HAP-1 (cell line): ENCODE measurements at regions not wholly inside any gene's neighbourhood (a gene's known extent, or its start where the extent isn't known, plus 50 kb on each side); places are given as distances from the start of the nearest gene placed in this dataset.

Source experiments
- DNase-seq, 2 experiments: peaks; one replicate each; pipeline ENCODE4 v3.0.0-alpha.2; 2016 to 2020; ENCODE audit warnings: low spot score in 2 of 2
- H3K27me3 ChIP-seq: fragments of 250-450 bp; sonication (Bioruptor Pico); 2 replicates; pipeline ENCODE4 v1.5.1; 2020; ENCODE audit warnings: low read depth, mild to moderate bottlenecking, moderate library complexity
- H3K36me3 ChIP-seq: fragments of 250-450 bp; sonication (Bioruptor Pico); replicated peaks from 2 replicates; pipeline ENCODE4 v1.5.1; 2020; ENCODE audit warnings: mild to moderate bottlenecking
- H3K4me1 ChIP-seq: fragments of 250-450 bp; sonication (Bioruptor Pico); 2 replicates; pipeline ENCODE4 v1.5.1; 2020; ENCODE audit warnings: mild to moderate bottlenecking
- H3K4me3 ChIP-seq: fragments of 250-450 bp; sonication (Bioruptor Pico); 2 replicates; pipeline ENCODE4 v1.5.1; 2020; ENCODE audit warnings: mild to moderate bottlenecking, moderate library complexity
- H3K9me3 ChIP-seq: fragments of 250-450 bp; sonication (Bioruptor Pico); 2 replicates; pipeline ENCODE4 v1.5.1; 2020; ENCODE audit warnings: mild to moderate bottlenecking, moderate library complexity
- in situ Hi-C: fragments of 300-500 bp; cut with MboI; formaldehyde crosslinking; loops from 3 replicates; pipeline ENCODE4 v1.14.3; 2020; ENCODE audit warnings: low sequenced_read_pairs, inconsistent platforms, mixed read lengths

GRCh38 chr7:131000389-131000788, 266.4 kb upstream of the KLF14 start:
- Histone ChIP-seq H3K4me1 (no peaks in the 10 kb centered on the region), H3K4me3 (no peak overlapping the region), H3K27me3 (no peaks in the 10 kb centered on the region), H3K9me3 (no peaks in the 10 kb centered on the region), H3K36me3 (no peaks in the 10 kb centered on the region)
- in situ Hi-C loops, result no loop called here
- DNase-seq, result no peak

DNA sequence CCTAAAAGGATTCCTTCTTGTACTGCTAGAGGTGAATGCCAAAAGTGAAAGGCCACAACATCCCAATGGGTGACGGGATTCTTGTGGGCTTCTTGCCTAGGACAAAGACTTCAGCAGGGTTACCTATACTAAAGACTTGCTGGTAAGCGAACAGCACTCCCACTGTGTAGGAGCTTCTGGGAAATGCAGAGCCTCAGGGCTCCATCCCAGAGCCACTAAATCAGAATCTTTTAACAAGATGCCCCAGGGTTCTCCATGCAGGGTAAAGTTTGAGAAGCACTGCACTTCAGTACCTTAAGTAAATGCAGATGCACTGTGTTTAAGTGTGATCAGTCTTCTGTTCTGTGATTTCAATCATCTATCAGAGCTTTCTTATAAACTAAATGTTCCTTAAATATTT, 266.9 kb upstream of the KLF14 start:
- in situ Hi-C loops, result no loop called here
- Histone ChIP-seq H3K36me3 (no peaks in the 10 kb centered on the region), H3K4me3 (no peak overlapping the region), H3K4me1 (no peaks in the 10 kb centered on the region), H3K9me3 (no peaks in the 10 kb centered on the region), H3K27me3 (no peaks in the 10 kb centered on the region)
- no peak for DNase-seq

- Histone ChIP-seq H3K27me3 (no peaks in the 10 kb centered on the region), H3K9me3 (no peaks in the 10 kb centered on the region), H3K36me3 (no peaks in the 10 kb centered on the region), H3K4me1 (peaks cover 5% of the 10 kb centered on the region), H3K4me3 (no peak overlapping the region)
- in situ Hi-C loops, result no loop called here
- no peak for DNase-seq
These were observed 268.6 kb upstream of the KLF14 start for GRCh38 chr7:131002600-131002999.

DNA sequence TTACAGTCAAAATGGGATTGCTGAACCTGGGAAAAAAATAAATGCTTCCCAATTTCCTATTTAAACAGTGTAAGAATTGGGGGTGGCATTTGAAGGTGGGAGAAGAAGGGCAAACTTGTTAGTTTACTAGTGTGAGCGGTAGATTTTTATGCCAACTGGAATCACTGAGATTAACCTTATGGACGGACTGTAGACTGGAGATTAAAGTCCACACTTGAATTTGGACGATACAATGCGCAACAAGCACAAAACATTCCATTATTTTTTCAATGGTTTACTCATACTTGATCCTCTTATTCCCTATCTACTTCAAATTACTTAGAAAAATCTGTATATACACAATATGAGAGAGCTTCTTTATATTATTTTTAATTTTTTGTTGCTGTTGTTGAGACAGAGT, 269.6 kb upstream of the KLF14 start:
- no peak for DNase-seq
- Histone ChIP-seq H3K4me1 (peaks cover 6% of the 10 kb centered on the region), H3K4me3 (no peak overlapping the region), H3K27me3 (no peaks in the 10 kb centered on the region), H3K9me3 (no peaks in the 10 kb centered on the region), H3K36me3 (no peaks in the 10 kb centered on the region)
- in situ Hi-C loops, result no loop called here

- in situ Hi-C loops, result no loop called here
- no peak overlapping the region for H3K4me3 ChIP-seq
- H3K4me1 ChIP-seq, result peaks cover 6% of the 10 kb centered on the region
- no peaks in the 10 kb centered on the region for H3K36me3 ChIP-seq
- no peaks in the 10 kb centered on the region for H3K27me3 ChIP-seq
- no peak for DNase-seq
- no peaks in the 10 kb centered on the region for H3K9me3 ChIP-seq
These were observed 270.4 kb upstream of the KLF14 start for GRCh38 chr7:131004371-131004770.

DNA sequence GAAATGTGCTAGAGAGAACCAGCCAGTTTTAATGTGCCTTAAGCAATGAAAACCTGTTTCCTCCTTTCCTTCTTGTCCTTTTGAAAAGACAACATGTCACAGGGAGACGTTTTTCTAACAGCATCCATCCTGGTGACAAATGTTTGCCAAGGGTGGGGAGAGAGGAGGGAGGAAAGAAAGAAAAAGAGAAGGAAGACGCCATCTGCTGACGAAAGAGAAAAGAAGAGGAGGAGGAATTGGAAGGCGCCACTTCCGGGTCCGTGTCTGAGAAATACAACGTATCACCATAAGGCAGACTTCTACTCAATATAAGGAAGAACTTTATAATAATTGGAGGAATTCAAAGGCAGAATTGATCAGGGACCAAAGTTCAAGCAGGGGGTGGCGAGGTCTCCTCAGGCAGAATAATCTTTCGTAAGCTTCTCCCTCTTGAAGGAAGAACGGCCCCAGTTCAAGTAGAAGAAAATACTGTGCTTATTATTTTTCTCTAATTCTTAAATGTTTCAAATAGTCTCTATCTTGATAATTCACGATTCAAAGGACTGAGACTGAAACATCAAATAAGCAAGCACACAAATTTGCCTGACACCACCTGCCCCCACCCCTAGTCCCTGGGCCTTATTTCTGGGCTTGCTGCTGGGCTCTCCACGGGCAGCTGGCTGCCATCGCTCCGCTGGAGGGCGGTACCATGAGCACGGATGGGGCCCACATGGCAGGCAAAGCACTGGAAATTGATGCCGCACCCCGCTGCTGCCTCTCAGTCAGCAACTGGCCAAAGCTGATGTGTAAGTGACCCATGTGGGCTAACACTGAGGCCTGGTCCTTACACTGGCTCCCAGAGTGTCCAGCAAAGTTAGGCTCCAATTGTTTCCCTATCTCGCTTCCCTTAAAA, 273.7 kb upstream of the KLF14 start:
- H3K9me3 ChIP-seq, result no peaks in the 10 kb centered on the region
- DNase-seq, result peak; percentile 70 to 79
- in situ Hi-C loops, result no loop called here
- no peak overlapping the region for H3K4me3 ChIP-seq
- H3K4me1 ChIP-seq, result peaks cover 22% of the 10 kb centered on the region
- no peaks in the 10 kb centered on the region for H3K36me3 ChIP-seq
- no peaks in the 10 kb centered on the region for H3K27me3 ChIP-seq

- Histone ChIP-seq H3K9me3 (no peaks in the 10 kb centered on the region), H3K4me1 (peaks cover 36% of the 10 kb centered on the region), H3K27me3 (no peaks in the 10 kb centered on the region), H3K4me3 (no peak overlapping the region), H3K36me3 (no peaks in the 10 kb centered on the region)
- no peak for DNase-seq
- in situ Hi-C loops, result no loop called here
These were observed 275.1 kb upstream of the KLF14 start for GRCh38 chr7:131008840-131009711.

- H3K9me3 ChIP-seq, result no peaks in the 10 kb centered on the region
- DNase-seq, result no peak
- in situ Hi-C loops, result no loop called here
These were observed 276.2 kb upstream of the KLF14 start for GRCh38 chr7:131010029-131010716.

DNA sequence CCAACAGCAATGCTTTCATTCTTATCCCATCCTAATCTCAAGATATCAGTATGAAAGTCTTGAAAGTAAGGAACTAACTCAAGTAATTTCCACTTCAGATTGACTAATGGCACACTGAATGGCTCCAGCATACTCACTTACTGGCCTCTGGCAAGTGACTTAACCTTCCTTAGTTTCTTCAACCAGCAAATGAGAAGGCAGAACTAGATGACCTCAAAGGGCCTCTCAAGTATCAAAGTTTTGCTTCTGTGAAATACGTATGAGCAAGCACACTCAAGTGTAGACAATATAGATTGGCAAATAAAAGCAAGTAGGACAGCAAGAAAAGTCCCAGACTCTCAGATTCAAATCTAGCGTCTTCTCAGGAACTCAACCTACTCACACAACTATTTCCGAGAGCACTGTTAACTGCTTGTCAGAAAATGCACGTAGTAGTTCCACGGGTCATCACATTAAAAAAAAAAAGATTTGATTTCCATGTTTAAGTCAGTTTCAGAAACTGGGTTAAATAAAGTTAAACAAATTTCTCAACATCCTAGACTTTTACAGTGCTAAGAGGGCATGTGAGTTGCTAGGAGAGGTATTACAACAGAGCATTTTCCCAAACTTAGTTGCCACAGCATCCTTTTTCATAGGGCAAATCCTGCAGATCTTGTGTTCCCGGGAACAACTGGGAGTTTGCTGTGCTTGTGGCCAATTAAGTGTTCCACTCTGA, 276.9 kb upstream of the KLF14 start:
- in situ Hi-C loops, result no loop called here
- H3K36me3 ChIP-seq, result no peaks in the 10 kb centered on the region
- no peak overlapping the region for H3K4me3 ChIP-seq
- H3K27me3 ChIP-seq, result no peaks in the 10 kb centered on the region
- H3K9me3 ChIP-seq, result no peaks in the 10 kb centered on the region
- no peak for DNase-seq
- H3K4me1 ChIP-seq, result peaks cover 42% of the 10 kb centered on the region

More at GRCh38 chr7:131010029-131010716, 276.2 kb upstream of the KLF14 start:
- Histone ChIP-seq H3K36me3 (no peaks in the 10 kb centered on the region), H3K4me1 (peaks cover 41% of the 10 kb centered on the region), H3K27me3 (no peaks in the 10 kb centered on the region), H3K4me3 (no peak overlapping the region)

DNA sequence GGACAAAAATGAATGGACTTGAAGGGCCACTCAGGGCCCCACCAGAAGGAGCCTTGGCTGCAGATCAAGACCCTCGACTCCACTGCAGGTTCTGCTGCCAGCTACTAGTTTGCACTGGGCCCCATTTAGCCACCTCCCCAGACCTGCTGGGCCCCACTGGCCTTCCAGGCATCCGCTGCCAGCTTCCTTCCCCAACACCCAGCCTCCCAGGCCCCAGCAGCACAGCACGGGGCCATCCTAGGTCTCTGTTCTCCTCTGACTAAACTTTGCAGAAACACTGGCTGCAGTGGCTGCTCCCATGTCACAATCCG, 277.4 kb upstream of the KLF14 start:
- no peak overlapping the region for H3K4me3 ChIP-seq
- H3K9me3 ChIP-seq, result no peaks in the 10 kb centered on the region
- peaks cover 47% of the 10 kb centered on the region for H3K4me1 ChIP-seq
- no peaks in the 10 kb centered on the region for H3K27me3 ChIP-seq
- in situ Hi-C loops, result no loop called here
- DNase-seq, result peak in 1 of 2 experiments; percentile 27
- no peaks in the 10 kb centered on the region for H3K36me3 ChIP-seq

- no peaks in the 10 kb centered on the region for H3K9me3 ChIP-seq
- in situ Hi-C loops, result no loop called here
- no peak overlapping the region for H3K4me3 ChIP-seq
- peak; percentile 50 to 94 for DNase-seq
- no peaks in the 10 kb centered on the region for H3K27me3 ChIP-seq
- peaks cover 53% of the 10 kb centered on the region for H3K4me1 ChIP-seq
- no peaks in the 10 kb centered on the region for H3K36me3 ChIP-seq
These were observed 278.0 kb upstream of the KLF14 start for GRCh38 chr7:131011976-131012375.

DNA sequence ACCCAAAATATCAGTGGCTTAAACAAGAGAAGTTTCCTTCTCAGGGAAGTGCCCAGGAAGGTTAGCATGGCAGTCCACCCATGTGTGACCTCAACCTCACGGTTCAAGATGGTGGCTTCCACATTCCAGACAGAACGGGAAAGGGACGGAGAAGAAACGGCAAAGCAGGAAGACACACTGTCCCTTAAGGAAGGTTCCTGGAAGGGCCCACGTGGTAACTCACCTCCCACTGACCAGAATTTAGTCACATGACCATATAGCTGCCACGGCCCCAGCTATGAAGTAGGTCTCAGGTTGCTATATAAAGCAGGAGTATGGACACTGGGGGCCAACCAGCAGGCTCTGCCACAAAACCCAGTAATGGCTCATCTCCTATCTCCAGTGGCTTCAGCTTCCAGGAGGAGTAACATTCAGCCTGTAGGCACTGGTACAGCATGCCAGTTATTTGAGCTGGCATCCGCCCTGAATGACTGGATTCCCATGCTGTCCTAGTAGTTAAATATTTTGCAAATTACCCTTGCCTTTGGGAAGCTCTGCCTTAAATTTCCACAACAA, 278.5 kb upstream of the KLF14 start:
- H3K4me1 ChIP-seq, result peaks cover 54% of the 10 kb centered on the region
- H3K27me3 ChIP-seq, result no peaks in the 10 kb centered on the region
- H3K4me3 ChIP-seq, result no peak overlapping the region
- no peaks in the 10 kb centered on the region for H3K36me3 ChIP-seq
- DNase-seq, result peak in 1 of 2 experiments; percentile 37
- no peaks in the 10 kb centered on the region for H3K9me3 ChIP-seq
- in situ Hi-C loops, result no loop called here

GRCh38 chr7:131013716-131014115, 279.7 kb upstream of the KLF14 start:
- DNase-seq, result no peak
- H3K27me3 ChIP-seq, result no peaks in the 10 kb centered on the region
- H3K4me1 ChIP-seq, result peaks cover 54% of the 10 kb centered on the region
- no peak overlapping the region for H3K4me3 ChIP-seq
- no peaks in the 10 kb centered on the region for H3K9me3 ChIP-seq
- H3K36me3 ChIP-seq, result no peaks in the 10 kb centered on the region
- in situ Hi-C loops, result no loop called here
